Muscle layer of colon (tissue), 2 donors: ENCODE measurements at regions not wholly inside any gene's neighbourhood (a gene's known extent, or its start where the extent isn't known, plus 50 kb on each side); places are given as distances from the start of the nearest gene placed in this dataset.

ENCODE experiments used
- H3K27ac ChIP-seq: one replicate; pipeline ENCODE4 v1.7.0; 2013; ENCODE audit warnings: low read depth, mild to moderate bottlenecking, low read length, moderate library complexity
- H3K27me3 ChIP-seq, 2 donors: one replicate each; pipeline ENCODE4 v1.7.0; 2013; ENCODE audit warnings: low read length in 2 of 2, mild to moderate bottlenecking in 2 of 2; ENCODE audit not compliant: insufficient read depth in 2 of 2, control insufficient read depth in 1 of 2
- H3K36me3 ChIP-seq: one replicate; pipeline ENCODE4 v1.7.0; 2013; ENCODE audit warnings: mild to moderate bottlenecking, low read length; ENCODE audit not compliant: insufficient read depth
- H3K4me1 ChIP-seq: one replicate; pipeline ENCODE4 v1.7.0; 2013; ENCODE audit warnings: mild to moderate bottlenecking, low read length; ENCODE audit not compliant: insufficient read depth
- H3K4me3 ChIP-seq, 2 donors: one replicate each; pipeline ENCODE4 v1.7.0; 2013; ENCODE audit warnings: low read length in 2 of 2, low read depth in 1 of 2, mild to moderate bottlenecking in 1 of 2, moderate library complexity in 1 of 2
- H3K9ac ChIP-seq: one replicate; pipeline ENCODE4 v1.7.0; 2013; ENCODE audit warnings: low read length
- H3K9me3 ChIP-seq: one replicate; pipeline ENCODE4 v1.7.0; 2013; ENCODE audit warnings: mild to moderate bottlenecking, low read length
- donor health status: abdominal sarcoma.
- donor health status: Adenocarcinoma of cecum.

- H3K4me1 ChIP-seq = no peaks in the 10 kb centered on the region
- H3K36me3 ChIP-seq = no peaks in the 10 kb centered on the region
- H3K27me3 ChIP-seq = no peaks in the 10 kb centered on the region
- H3K9ac ChIP-seq = no peak overlapping the region
- H3K27ac ChIP-seq = no peak overlapping the region
- H3K9me3 ChIP-seq = no peaks in the 10 kb centered on the region
- H3K4me3 ChIP-seq = no peak overlapping the region
Observed at GRCh38 chr9:106653213-106653612, 209.8 kb upstream of the ZNF462 start.

GRCh38 chr9:106655966-106656365 is 207.0 kb upstream of the ZNF462 start:
- no peaks in the 10 kb centered on the region for H3K36me3 ChIP-seq
- H3K9me3 ChIP-seq = no peaks in the 10 kb centered on the region
- H3K4me3 ChIP-seq = no peak overlapping the region
- no peaks in the 10 kb centered on the region for H3K27me3 ChIP-seq
- no peak overlapping the region for H3K27ac ChIP-seq
- H3K9ac ChIP-seq = no peak overlapping the region
- no peaks in the 10 kb centered on the region for H3K4me1 ChIP-seq

- H3K9ac ChIP-seq = no peak overlapping the region
- H3K36me3 ChIP-seq = no peaks in the 10 kb centered on the region
- no peaks in the 10 kb centered on the region for H3K27me3 ChIP-seq
- H3K27ac ChIP-seq = no peak overlapping the region
- H3K4me3 ChIP-seq = no peak overlapping the region
- no peaks in the 10 kb centered on the region for H3K9me3 ChIP-seq
- peaks cover 2% of the 10 kb centered on the region for H3K4me1 ChIP-seq
Observed at GRCh38 chr9:106657926-106658325, 205.0 kb upstream of the ZNF462 start.

- no peak overlapping the region for H3K4me3 ChIP-seq
- H3K4me1 ChIP-seq = peaks cover 16% of the 10 kb centered on the region
- no peak overlapping the region for H3K9ac ChIP-seq
- no peak overlapping the region for H3K27ac ChIP-seq
- no peaks in the 10 kb centered on the region for H3K27me3 ChIP-seq
- no peaks in the 10 kb centered on the region for H3K9me3 ChIP-seq
- no peaks in the 10 kb centered on the region for H3K36me3 ChIP-seq
Observed at GRCh38 chr9:106668534-106668933, 194.4 kb upstream of the ZNF462 start.

GRCh38 chr9:106669835-106670234 is 193.1 kb upstream of the ZNF462 start:
- Histone ChIP-seq H3K9ac (no peak overlapping the region), H3K36me3 (no peaks in the 10 kb centered on the region), H3K9me3 (no peaks in the 10 kb centered on the region), H3K4me1 (peaks cover 13% of the 10 kb centered on the region), H3K27me3 (no peaks in the 10 kb centered on the region), H3K4me3 (no peak overlapping the region), H3K27ac (no peak overlapping the region)

- Histone ChIP-seq H3K9ac (no peak overlapping the region), H3K9me3 (no peaks in the 10 kb centered on the region), H3K27me3 (no peaks in the 10 kb centered on the region), H3K27ac (no peak overlapping the region), H3K36me3 (no peaks in the 10 kb centered on the region), H3K4me3 (no peak overlapping the region), H3K4me1 (peaks cover 13% of the 10 kb centered on the region)
Observed at GRCh38 chr9:106670418-106670817, 192.5 kb upstream of the ZNF462 start.

- H3K4me3 ChIP-seq = no peak overlapping the region
- H3K9me3 ChIP-seq = no peaks in the 10 kb centered on the region
- H3K4me1 ChIP-seq = no peaks in the 10 kb centered on the region
- no peak overlapping the region for H3K27ac ChIP-seq
- no peaks in the 10 kb centered on the region for H3K36me3 ChIP-seq
- H3K27me3 ChIP-seq = no peaks in the 10 kb centered on the region
- H3K9ac ChIP-seq = no peak overlapping the region
Observed at GRCh38 chr9:106675780-106676179, 187.2 kb upstream of the ZNF462 start.

GRCh38 chr9:106677374-106677773 is 185.6 kb upstream of the ZNF462 start:
- Histone ChIP-seq H3K36me3 (no peaks in the 10 kb centered on the region), H3K4me3 (no peak overlapping the region), H3K9ac (no peak overlapping the region), H3K9me3 (no peaks in the 10 kb centered on the region), H3K27me3 (no peaks in the 10 kb centered on the region), H3K4me1 (no peaks in the 10 kb centered on the region), H3K27ac (no peak overlapping the region)

GRCh38 chr9:106677830-106678229 is 185.1 kb upstream of the ZNF462 start:
- no peaks in the 10 kb centered on the region for H3K4me1 ChIP-seq
- no peaks in the 10 kb centered on the region for H3K36me3 ChIP-seq
- no peak overlapping the region for H3K4me3 ChIP-seq
- H3K9ac ChIP-seq = no peak overlapping the region
- H3K27me3 ChIP-seq = no peaks in the 10 kb centered on the region
- H3K27ac ChIP-seq = no peak overlapping the region
- no peaks in the 10 kb centered on the region for H3K9me3 ChIP-seq

GRCh38 chr9:106678273-106678672 is 184.7 kb upstream of the ZNF462 start:
- Histone ChIP-seq H3K9me3 (no peaks in the 10 kb centered on the region), H3K4me3 (no peak overlapping the region), H3K27me3 (no peaks in the 10 kb centered on the region), H3K9ac (no peak overlapping the region), H3K27ac (no peak overlapping the region), H3K4me1 (no peaks in the 10 kb centered on the region), H3K36me3 (no peaks in the 10 kb centered on the region)

- Histone ChIP-seq H3K4me1 (no peaks in the 10 kb centered on the region), H3K36me3 (no peaks in the 10 kb centered on the region), H3K9me3 (no peaks in the 10 kb centered on the region), H3K27me3 (no peaks in the 10 kb centered on the region), H3K27ac (no peak overlapping the region), H3K4me3 (no peak overlapping the region), H3K9ac (no peak overlapping the region)
Observed at GRCh38 chr9:106682420-106682819, 180.5 kb upstream of the ZNF462 start.

GRCh38 chr9:106683454-106683853 is 179.5 kb upstream of the ZNF462 start:
- no peak overlapping the region for H3K9ac ChIP-seq
- no peaks in the 10 kb centered on the region for H3K36me3 ChIP-seq
- H3K27me3 ChIP-seq = no peaks in the 10 kb centered on the region
- no peaks in the 10 kb centered on the region for H3K9me3 ChIP-seq
- H3K27ac ChIP-seq = no peak overlapping the region
- peaks cover under 1% of the 10 kb centered on the region for H3K4me1 ChIP-seq
- H3K4me3 ChIP-seq = no peak overlapping the region
